Trophoblast cell (in vitro differentiated cells and primary cell): ENCODE measurements at regions not wholly inside any gene's neighbourhood (a gene's known extent, or its start where the extent isn't known, plus 50 kb on each side); places are given as distances from the start of the nearest gene placed in this dataset.

ENCODE experiments used
- DNase-seq, 2 donors: peaks; one replicate each; pipeline ENCODE4 v3.0.0-alpha.2; 2016
- H2AFZ ChIP-seq: 2 replicates; pipeline ENCODE4 v1.6.1; 2013; ENCODE audit warnings: low read length, moderate library complexity, mild to moderate bottlenecking; ENCODE audit not compliant: insufficient read depth, poor library complexity
- H2AK5ac ChIP-seq: 2 replicates; pipeline ENCODE4 v1.6.1; 2013; ENCODE audit warnings: mild to moderate bottlenecking, low read length
- H2BK120ac ChIP-seq: 2 replicates; pipeline ENCODE4 v1.6.1; 2013; ENCODE audit warnings: low read length, mild to moderate bottlenecking, moderate library complexity; ENCODE audit not compliant: insufficient read depth, poor library complexity
- H2BK12ac ChIP-seq: 2 replicates; pipeline ENCODE4 v1.6.1; 2013; ENCODE audit warnings: mild to moderate bottlenecking, low read length, moderate library complexity
- H2BK5ac ChIP-seq: 2 replicates; pipeline ENCODE4 v1.6.1; 2013; ENCODE audit warnings: low read length, low read depth, moderate library complexity, mild to moderate bottlenecking; ENCODE audit not compliant: poor library complexity
- H3K14ac ChIP-seq: 2 replicates; pipeline ENCODE4 v1.6.1; 2013; ENCODE audit warnings: mild to moderate bottlenecking, low read length
- H3K18ac ChIP-seq: 2 replicates; pipeline ENCODE4 v1.6.1; 2013; ENCODE audit warnings: mild to moderate bottlenecking, low read length
- H3K23ac ChIP-seq: 2 replicates; pipeline ENCODE4 v1.6.1; 2013; ENCODE audit warnings: low read length
- H3K27ac ChIP-seq: 2 replicates; pipeline ENCODE4 v1.5.1; 2013; ENCODE audit warnings: low read depth, mild to moderate bottlenecking, inconsistent platforms, low read length, moderate library complexity
- H3K27me3 ChIP-seq: 2 replicates; pipeline ENCODE4 v1.6.1; 2013; ENCODE audit warnings: inconsistent platforms, mild to moderate bottlenecking, low read length, moderate library complexity; ENCODE audit not compliant: insufficient read depth
- H3K36me3 ChIP-seq, 2 experiments: 1 replicate in 1 of 2; 2 replicates in 1 of 2; pipeline ENCODE4 v1.6.1; 2013; ENCODE audit warnings: low read length in 2 of 2, mild to moderate bottlenecking in 2 of 2, moderate library complexity in 1 of 2; ENCODE audit not compliant: insufficient read depth in 2 of 2, control insufficient read depth in 1 of 2
- H3K4ac ChIP-seq: 2 replicates; pipeline ENCODE4 v1.6.1; 2013; ENCODE audit warnings: low read depth, mild to moderate bottlenecking, low read length, moderate library complexity
- H3K4me1 ChIP-seq, 2 experiments: 1 replicate in 1 of 2; 2 replicates in 1 of 2; pipeline ENCODE4 v1.6.1; 2013; ENCODE audit warnings: low read length in 2 of 2, mild to moderate bottlenecking in 2 of 2, moderate library complexity in 1 of 2; ENCODE audit not compliant: insufficient read depth in 2 of 2, control insufficient read depth in 1 of 2
- H3K4me2 ChIP-seq: 2 replicates; pipeline ENCODE4 v1.6.1; 2013; ENCODE audit warnings: inconsistent platforms, mild to moderate bottlenecking, low read length, moderate library complexity
- H3K4me3 ChIP-seq: 2 replicates; pipeline ENCODE4 v1.5.1; 2013; ENCODE audit warnings: mild to moderate bottlenecking, low read depth, low read length, inconsistent platforms
- H3K79me1 ChIP-seq: one replicate; pipeline ENCODE4 v1.6.1; 2013; ENCODE audit warnings: low read length
- H3K79me2 ChIP-seq: 2 replicates; pipeline ENCODE4 v1.6.1; 2013; ENCODE audit warnings: low read length, mild to moderate bottlenecking; ENCODE audit not compliant: control insufficient read depth, insufficient read depth, poor library complexity
- H3K9ac ChIP-seq: 2 replicates; pipeline ENCODE4 v1.6.1; 2013; ENCODE audit warnings: mild to moderate bottlenecking, low read length
- H3K9me3 ChIP-seq: 2 replicates; pipeline ENCODE4 v1.6.1; 2013; ENCODE audit warnings: low read depth, mild to moderate bottlenecking, control low read depth, inconsistent platforms, low read length; ENCODE audit not compliant: insufficient read depth
- H4K12ac ChIP-seq: 2 replicates; pipeline ENCODE4 v1.6.1; 2013; ENCODE audit warnings: low read depth, mild to moderate bottlenecking, low read length, moderate library complexity
- H4K8ac ChIP-seq: 2 replicates; pipeline ENCODE4 v1.6.1; 2013; ENCODE audit warnings: low read depth, mild to moderate bottlenecking, low read length, moderate library complexity
- H4K91ac ChIP-seq: one replicate; pipeline ENCODE4 v1.6.1; 2013; ENCODE audit warnings: low read depth, mild to moderate bottlenecking, low read length, moderate library complexity
- WGBS: extraction: QIAGEN DNeasy Blood & Tissue Kit; methylation state at CpG from one replicate; pipeline ENCODE4 v1.1.7; 2013; ENCODE audit warnings: missing lambda C conversion rate; ENCODE audit not compliant: insufficient read length, insufficient coverage; ENCODE audit errors: extremely low coverage; 5-methylcytosine and 5-hydroxymethylcytosine counted together

- Histone ChIP-seq H3K14ac (no peak overlapping the region), H2AK5ac (no peak overlapping the region), H4K12ac (no peak overlapping the region), H3K23ac (no peak overlapping the region), H3K27ac (no peak overlapping the region), H3K79me1 (no peaks in the 10 kb centered on the region), H2AFZ (no peak overlapping the region), H3K4me3 (no peak overlapping the region), H3K18ac (no peak overlapping the region), H2BK12ac (no peak overlapping the region), H4K8ac (no peak overlapping the region), H2BK5ac (no peak overlapping the region), H4K91ac (no peak overlapping the region), H3K4me1 (no peaks in the 10 kb centered on the region), H3K9me3 (peaks cover 6% of the 10 kb centered on the region), H3K9ac (no peak overlapping the region), H3K4ac (no peak overlapping the region), H2BK120ac (no peak overlapping the region), H3K36me3 (no peaks in the 10 kb centered on the region), H3K79me2 (no peaks in the 10 kb centered on the region), H3K4me2 (no peak overlapping the region), H3K27me3 (no peaks in the 10 kb centered on the region)
- DNase-seq, result no peak
- WGBS, result no CpG with 5 or more reads among the region's 2 CpGs
Measured at GRCh38 chr5:170446365-170446764, 57.2 kb upstream of the KCNMB1 start.

- no peak overlapping the region for H2AFZ ChIP-seq
Measured at GRCh38 chr5:170445936-170446335, 56.8 kb upstream of the KCNMB1 start.

DNA sequence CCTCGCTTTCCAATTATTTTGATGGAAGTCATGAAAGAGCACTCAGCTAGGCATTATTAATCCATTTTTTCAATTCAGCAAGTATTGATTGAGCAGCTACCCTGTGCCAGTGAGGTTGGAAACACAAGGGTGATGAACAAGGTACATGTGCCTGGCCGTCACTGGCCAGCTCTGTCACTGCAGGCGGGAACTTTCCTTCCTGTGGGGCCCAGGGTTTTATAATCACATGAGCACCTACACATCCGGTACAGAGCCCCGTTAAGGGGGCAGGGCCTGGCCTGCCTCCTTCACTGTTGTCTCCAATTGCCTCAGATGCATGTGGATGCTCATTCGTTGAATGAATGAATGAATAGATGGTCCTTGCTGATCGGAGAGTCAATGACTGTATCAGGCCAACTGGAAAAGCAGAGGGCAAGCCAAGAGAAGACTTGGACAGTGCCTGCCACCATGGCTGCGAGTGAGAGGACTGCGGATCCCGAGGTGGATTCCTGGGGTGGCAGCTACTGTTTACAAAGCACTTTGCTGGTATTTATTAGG is 55.9 kb upstream of the KCNMB1 start:
- DNase-seq, result no peak
- H3K27ac ChIP-seq, result no peak overlapping the region

More at GRCh38 chr5:170445936-170446335, 56.8 kb upstream of the KCNMB1 start:
- H2BK12ac ChIP-seq, result no peak overlapping the region
- H4K91ac ChIP-seq, result no peak overlapping the region
- H3K4ac ChIP-seq, result no peak overlapping the region
- H2BK120ac ChIP-seq, result no peak overlapping the region
- H3K79me2 ChIP-seq, result no peaks in the 10 kb centered on the region
- H2AK5ac ChIP-seq, result no peak overlapping the region
- H3K79me1 ChIP-seq, result no peaks in the 10 kb centered on the region
- H2BK5ac ChIP-seq, result no peak overlapping the region
- no peak overlapping the region for H3K23ac ChIP-seq
- no peak overlapping the region for H3K4me2 ChIP-seq
- H3K4me1 ChIP-seq, result no peaks in the 10 kb centered on the region
- H3K9ac ChIP-seq, result peak overlapping the region; percentile 22
- no peak overlapping the region for H3K27ac ChIP-seq
- H3K18ac ChIP-seq, result no peak overlapping the region
- no CpG with 5 or more reads among the region's 8 CpGs for WGBS
- no peaks in the 10 kb centered on the region for H3K27me3 ChIP-seq
- no peak for DNase-seq
- no peaks in the 10 kb centered on the region for H3K36me3 ChIP-seq
- no peak overlapping the region for H3K4me3 ChIP-seq
- H3K14ac ChIP-seq, result no peak overlapping the region
- peaks cover 6% of the 10 kb centered on the region for H3K9me3 ChIP-seq
- H4K12ac ChIP-seq, result no peak overlapping the region
- no peak overlapping the region for H4K8ac ChIP-seq

DNA sequence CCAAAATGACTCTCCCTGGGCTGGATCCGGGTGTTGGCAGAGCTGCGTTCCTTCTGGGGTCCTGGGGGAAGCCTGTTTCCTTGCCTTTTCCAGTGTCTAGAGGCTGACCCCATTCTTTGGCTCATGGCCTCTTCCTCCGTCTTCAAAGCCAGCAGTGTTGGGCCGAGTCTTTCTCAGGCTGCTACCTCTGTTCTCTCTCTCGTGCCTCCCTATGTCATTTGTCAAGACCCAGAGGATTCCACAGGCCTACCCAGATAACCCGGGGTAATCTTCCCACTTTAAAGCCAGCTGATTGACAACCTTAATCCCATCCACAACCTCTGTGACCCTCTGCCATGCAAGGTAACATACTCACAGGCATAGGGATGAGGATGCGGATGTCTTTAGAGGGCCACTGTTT is 55.0 kb upstream of the KCNMB1 start:
- no peak overlapping the region for H4K8ac ChIP-seq
- no peaks in the 10 kb centered on the region for H3K36me3 ChIP-seq
- no peak overlapping the region for H3K9ac ChIP-seq
- no peaks in the 10 kb centered on the region for H3K79me2 ChIP-seq
- H3K79me1 ChIP-seq, result no peaks in the 10 kb centered on the region
- no peak overlapping the region for H3K14ac ChIP-seq
- H4K91ac ChIP-seq, result no peak overlapping the region
- no peak overlapping the region for H2AFZ ChIP-seq
- no peak overlapping the region for H2AK5ac ChIP-seq
- WGBS, result no CpG with 5 or more reads among the region's 7 CpGs
- H3K9me3 ChIP-seq, result peaks cover 3% of the 10 kb centered on the region
- no peak overlapping the region for H3K18ac ChIP-seq
- no peak overlapping the region for H2BK5ac ChIP-seq
- H3K4me3 ChIP-seq, result no peak overlapping the region
- H3K23ac ChIP-seq, result no peak overlapping the region
- H3K4me1 ChIP-seq, result no peaks in the 10 kb centered on the region
- no peak for DNase-seq
- no peak overlapping the region for H4K12ac ChIP-seq
- H2BK120ac ChIP-seq, result no peak overlapping the region
- no peak overlapping the region for H3K4ac ChIP-seq
- no peak overlapping the region for H3K4me2 ChIP-seq
- no peak overlapping the region for H3K27ac ChIP-seq
- H3K27me3 ChIP-seq, result no peaks in the 10 kb centered on the region
- no peak overlapping the region for H2BK12ac ChIP-seq

More for the DNA sequence above, 55.9 kb upstream of the KCNMB1 start:
- Histone ChIP-seq H4K91ac (no peak overlapping the region), H4K12ac (no peak overlapping the region), H2BK120ac (no peak overlapping the region), H3K4me3 (no peak overlapping the region), H3K4me1 (no peaks in the 10 kb centered on the region), H3K18ac (no peak overlapping the region), H2AFZ (no peak overlapping the region), H3K4me2 (no peak overlapping the region), H3K9me3 (peaks cover 3% of the 10 kb centered on the region), H3K36me3 (no peaks in the 10 kb centered on the region), H3K4ac (no peak overlapping the region), H3K79me2 (no peaks in the 10 kb centered on the region), H4K8ac (no peak overlapping the region), H2BK12ac (no peak overlapping the region), H3K9ac (no peak overlapping the region), H2AK5ac (no peak overlapping the region), H3K14ac (no peak overlapping the region), H2BK5ac (no peak overlapping the region), H3K27me3 (no peaks in the 10 kb centered on the region), H3K79me1 (no peaks in the 10 kb centered on the region), H3K23ac (no peak overlapping the region)
- WGBS, result no CpG with 5 or more reads among the region's 10 CpGs
